ENCODE measurements at regions not wholly inside any gene's neighbourhood (a gene's known extent, or its start where the extent isn't known, plus 50 kb on each side); places are given as distances from the start of the nearest gene placed in this dataset.

DNA sequence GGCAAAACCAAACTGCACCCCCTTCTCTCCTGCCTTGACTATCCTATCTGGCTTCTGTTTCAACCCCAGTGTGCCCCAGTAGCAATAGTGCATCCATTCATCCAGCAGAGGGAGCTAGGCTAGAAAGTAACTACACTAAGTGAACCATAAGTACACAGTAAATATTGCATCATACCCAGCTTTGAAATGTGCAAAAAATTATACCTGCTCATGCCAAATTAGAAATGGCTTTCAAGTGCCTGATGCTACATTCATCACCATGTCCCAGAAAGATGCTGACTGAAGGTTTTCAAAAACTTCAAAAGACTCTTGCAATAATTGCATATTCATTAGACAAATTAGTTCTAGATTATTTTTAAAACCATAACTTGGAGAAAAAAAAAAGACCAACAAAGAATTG, 153.5 kb downstream of the PRELID2 start:
- TF ChIP-seq, protein P1, sequence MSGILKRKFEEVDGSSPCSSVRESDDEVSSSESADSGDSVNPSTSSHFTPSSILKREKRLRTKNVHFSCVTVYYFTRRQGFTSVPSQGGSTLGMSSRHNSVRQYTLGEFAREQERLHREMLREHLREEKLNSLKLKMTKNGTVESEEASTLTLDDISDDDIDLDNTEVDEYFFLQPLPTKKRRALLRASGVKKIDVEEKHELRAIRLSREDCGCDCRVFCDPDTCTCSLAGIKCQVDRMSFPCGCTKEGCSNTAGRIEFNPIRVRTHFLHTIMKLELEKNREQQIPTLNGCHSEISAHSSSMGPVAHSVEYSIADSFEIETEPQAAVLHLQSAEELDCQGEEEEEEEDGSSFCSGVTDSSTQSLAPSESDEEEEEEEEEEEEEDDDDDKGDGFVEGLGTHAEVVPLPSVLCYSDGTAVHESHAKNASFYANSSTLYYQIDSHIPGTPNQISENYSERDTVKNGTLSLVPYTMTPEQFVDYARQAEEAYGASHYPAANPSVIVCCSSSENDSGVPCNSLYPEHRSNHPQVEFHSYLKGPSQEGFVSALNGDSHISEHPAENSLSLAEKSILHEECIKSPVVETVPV (CRISPR knock-in tag; IDR thresholded peaks at IDR 0.05): no peak
- TF ChIP-seq RARB (CRISPR knock-in tag; IDR thresholded peaks at IDR 0.05) (no peak), TCF4 (CRISPR knock-in tag; IDR thresholded peaks at IDR 0.05; ENCODE audit: borderline replicate concordance) (no peak), ZFP3 (CRISPR knock-in tag; IDR thresholded peaks at IDR 0.05) (no peak), ARNTL (CRISPR knock-in tag; IDR thresholded peaks at IDR 0.05; ENCODE audit: borderline replicate concordance, low read depth) (no peak), ZFP30 (CRISPR knock-in tag; IDR thresholded peaks at IDR 0.05) (no peak)
- TF ChIP-seq, protein P2, sequence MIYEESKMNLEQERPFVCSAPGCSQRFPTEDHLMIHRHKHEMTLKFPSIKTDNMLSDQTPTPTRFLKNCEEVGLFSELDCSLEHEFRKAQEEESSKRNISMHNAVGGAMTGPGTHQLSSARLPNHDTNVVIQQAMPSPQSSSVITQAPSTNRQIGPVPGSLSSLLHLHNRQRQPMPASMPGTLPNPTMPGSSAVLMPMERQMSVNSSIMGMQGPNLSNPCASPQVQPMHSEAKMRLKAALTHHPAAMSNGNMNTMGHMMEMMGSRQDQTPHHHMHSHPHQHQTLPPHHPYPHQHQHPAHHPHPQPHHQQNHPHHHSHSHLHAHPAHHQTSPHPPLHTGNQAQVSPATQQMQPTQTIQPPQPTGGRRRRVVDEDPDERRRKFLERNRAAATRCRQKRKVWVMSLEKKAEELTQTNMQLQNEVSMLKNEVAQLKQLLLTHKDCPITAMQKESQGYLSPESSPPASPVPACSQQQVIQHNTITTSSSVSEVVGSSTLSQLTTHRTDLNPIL (CRISPR knock-in tag; IDR thresholded peaks at IDR 0.05; ENCODE audit: low read depth): no peak
- TF ChIP-seq, protein P3, sequence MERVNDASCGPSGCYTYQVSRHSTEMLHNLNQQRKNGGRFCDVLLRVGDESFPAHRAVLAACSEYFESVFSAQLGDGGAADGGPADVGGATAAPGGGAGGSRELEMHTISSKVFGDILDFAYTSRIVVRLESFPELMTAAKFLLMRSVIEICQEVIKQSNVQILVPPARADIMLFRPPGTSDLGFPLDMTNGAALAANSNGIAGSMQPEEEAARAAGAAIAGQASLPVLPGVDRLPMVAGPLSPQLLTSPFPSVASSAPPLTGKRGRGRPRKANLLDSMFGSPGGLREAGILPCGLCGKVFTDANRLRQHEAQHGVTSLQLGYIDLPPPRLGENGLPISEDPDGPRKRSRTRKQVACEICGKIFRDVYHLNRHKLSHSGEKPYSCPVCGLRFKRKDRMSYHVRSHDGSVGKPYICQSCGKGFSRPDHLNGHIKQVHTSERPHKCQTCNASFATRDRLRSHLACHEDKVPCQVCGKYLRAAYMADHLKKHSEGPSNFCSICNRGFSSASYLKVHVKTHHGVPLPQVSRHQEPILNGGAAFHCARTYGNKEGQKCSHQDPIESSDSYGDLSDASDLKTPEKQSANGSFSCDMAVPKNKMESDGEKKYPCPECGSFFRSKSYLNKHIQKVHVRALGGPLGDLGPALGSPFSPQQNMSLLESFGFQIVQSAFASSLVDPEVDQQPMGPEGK (CRISPR knock-in tag; IDR thresholded peaks at IDR 0.05; ENCODE audit: borderline replicate concordance): no peak
